Panc1 (cell line): ENCODE measurements at regions not wholly inside any gene's neighbourhood (a gene's known extent, or its start where the extent isn't known, plus 50 kb on each side); places are given as distances from the start of the nearest gene placed in this dataset.

Source experiments
- CTCF ChIP-seq: fragments of 450-650 bp; IDR thresholded peaks from 2 replicates; pipeline ENCODE4 v1.5.1; 2017; ENCODE audit warnings: mild to moderate bottlenecking
- POLR2AphosphoS5 ChIP-seq: IDR thresholded peaks from 2 replicates; pipeline ENCODE4 v1.6.1; 2012; ENCODE audit warnings: mild to moderate bottlenecking, low read depth, low read length, moderate library complexity
- REST ChIP-seq, 2 experiments: IDR thresholded peaks; 2 replicates each; pipeline ENCODE4 v1.6.1; 2011 to 2012; ENCODE audit warnings: low read depth in 2 of 2, control low read depth in 1 of 2, low read length in 1 of 2, mild to moderate bottlenecking in 1 of 2, moderate library complexity in 1 of 2; ENCODE audit not compliant: insufficient read depth in 1 of 2
- SIN3A ChIP-seq: IDR thresholded peaks from 2 replicates; pipeline ENCODE4 v1.6.1; 2012; ENCODE audit warnings: low read depth, mild to moderate bottlenecking, low read length, moderate library complexity, borderline replicate concordance; ENCODE audit not compliant: insufficient read depth

GRCh38 chr2:40535972-40536371 is 84.1 kb upstream of the SLC8A1 start:
- TF ChIP-seq CTCF (no peak), POLR2AphosphoS5 (no peak), REST (IDR thresholded peaks at IDR 0.05; ENCODE audit: insufficient read depth in 1 of 2, low read depth in 2 of 2, low read length in 1 of 2) (no peak), SIN3A (no peak)
